HepG2 (cell line): ENCODE measurements at regions not wholly inside any gene's neighbourhood (a gene's known extent, or its start where the extent isn't known, plus 50 kb on each side); places are given as distances from the start of the nearest gene placed in this dataset.

Experiments used
- ATAC-seq: fragments of 200-7000 bp; cut with Tn5 transposase; 3 replicates; pipeline ENCODE4 v1.9.1; 2020; ENCODE audit warnings: mild to moderate bottlenecking, moderate library complexity
- BruUV-seq: library from RNA; stranded (reverse); fragments of 400-500 nt; replicated peaks from 2 replicates; lab custom pipeline; 2021; lab: Mats Ljungman, UMichigan
- CTCF ChIA-PET: fragments of 300-600 bp; formaldehyde crosslinking; extraction: SDS; loops from one replicate; lab custom pipeline; 2021; ENCODE audit warnings: low total read pairs, inconsistent platforms, low intra/inter-chr PET ratio; lab: Yijun Ruan, JAX
- POLR2A ChIA-PET: fragments of 350-600 bp; sonication (Branson Sonifier 250); formaldehyde crosslinking; loops from one replicate; lab custom pipeline; 2020; ENCODE audit warnings: antibody characterized with exemption, inconsistent platforms; lab: Yijun Ruan, JAX
- DNase-seq: peaks from one replicate; pipeline ENCODE4 v3.0.0-alpha.2; 2015; ENCODE audit warnings: low spot score
- FAIRE-seq: peaks from 3 replicates; lab custom pipeline; 2011; peaks lifted over from hg19 to GRCh38; lab: Jason Lieb, UNC
- H2AFZ ChIP-seq: one replicate; pipeline ENCODE4 v1.6.1; 2011; ENCODE audit warnings: low read length, inconsistent platforms
- H3K27ac ChIP-seq: fragments of 300-600 bp; 3 replicates; pipeline ENCODE4 v1.8.0; 2011; ENCODE audit warnings: mixed run types, mild to moderate bottlenecking, mixed read lengths, low read length, inconsistent platforms; ENCODE audit not compliant: insufficient read depth; ENCODE audit errors: extremely low read length
- H3K27me3 ChIP-seq, 2 experiments: fragments of 200-600 bp in 1 of 2; 2 replicates in 1 of 2; 3 replicates in 1 of 2; pipeline versions ENCODE4 v1.6.0 to v1.8.0; 2011; ENCODE audit warnings: low read length in 2 of 2, mild to moderate bottlenecking in 2 of 2, moderate library complexity in 2 of 2, inconsistent platforms in 1 of 2; ENCODE audit not compliant: insufficient read depth in 2 of 2, control insufficient read depth in 1 of 2
- H3K36me3 ChIP-seq, 2 experiments: fragments of 200-600 bp in 1 of 2; replicated peaks in 1 of 2; 2 replicates in 1 of 2; 3 replicates in 1 of 2; pipeline versions ENCODE4 v1.5.1 to v1.8.0; 2011; ENCODE audit warnings: low read length in 2 of 2, inconsistent platforms in 1 of 2; ENCODE audit not compliant: insufficient read depth in 2 of 2, control insufficient read depth in 1 of 2
- H3K4me1 ChIP-seq: 2 replicates; pipeline ENCODE4 v1.5.1; 2012; ENCODE audit warnings: low read length, inconsistent platforms; ENCODE audit not compliant: insufficient read depth
- H3K4me2 ChIP-seq: 2 replicates; pipeline ENCODE4 v1.6.0; 2011; ENCODE audit warnings: low read depth, low read length, inconsistent platforms
- H3K4me3 ChIP-seq, 3 experiments: fragments of 200-600 bp in 1 of 3; sonication (generic), shearing (Covaris generic) in 1 of 3; replicated peaks in 1 of 3; 2 replicates each; pipeline ENCODE4 v1.5.1; 2011 to 2016; ENCODE audit warnings: low read length in 3 of 3, inconsistent platforms in 2 of 3, low read depth in 2 of 3, mild to moderate bottlenecking in 2 of 3, control low read depth in 1 of 3, mixed read lengths in 1 of 3; ENCODE audit not compliant: insufficient read depth in 1 of 3
- H3K79me2 ChIP-seq: one replicate; pipeline ENCODE4 v1.6.1; 2011; ENCODE audit warnings: low read length, inconsistent platforms; ENCODE audit not compliant: insufficient read depth
- H3K9ac ChIP-seq: 2 replicates; pipeline ENCODE4 v1.6.0; 2011; ENCODE audit warnings: mild to moderate bottlenecking, low read depth, low read length, inconsistent platforms; ENCODE audit not compliant: insufficient read depth
- H3K9me3 ChIP-seq: 2 replicates; pipeline ENCODE4 v1.5.1; 2012; ENCODE audit warnings: mild to moderate bottlenecking, low read length
- H4K20me1 ChIP-seq: 2 replicates; pipeline ENCODE4 v1.6.0; 2011; ENCODE audit warnings: inconsistent platforms, mild to moderate bottlenecking, low read length, moderate library complexity; ENCODE audit not compliant: insufficient read depth
- MLLT10 ChIP-seq: sonication (generic); formaldehyde crosslinking; IDR thresholded peaks from 2 replicates; pipeline ENCODE4 v1.4.0; 2020; ENCODE audit warnings: missing genetic modification reagents
- THAP11 ChIP-seq: IDR thresholded peaks from 2 replicates; pipeline ENCODE4 v1.6.1; 2016; ENCODE audit warnings: missing biosample characterization, missing genetic modification reagents
- ZNF20 ChIP-seq: sonication (generic); formaldehyde crosslinking; IDR thresholded peaks from 2 replicates; pipeline ENCODE4 v1.4.0; 2020; ENCODE audit warnings: mild to moderate bottlenecking, moderate library complexity, missing genetic modification reagents
- ZNF3 ChIP-seq: IDR thresholded peaks from 2 replicates; pipeline ENCODE4 v1.7.0; 2017; ENCODE audit warnings: inconsistent platforms
- ZNF550 ChIP-seq: sonication (generic); formaldehyde crosslinking; IDR thresholded peaks from 2 replicates; pipeline ENCODE4 v1.4.0; 2020; ENCODE audit warnings: mild to moderate bottlenecking, missing genetic modification reagents, borderline replicate concordance
- ZNF569 ChIP-seq: sonication (generic); formaldehyde crosslinking; IDR thresholded peaks from 2 replicates; pipeline ENCODE4 v1.5.0; 2020; ENCODE audit warnings: mild to moderate bottlenecking, missing genetic modification reagents, moderate library complexity, borderline replicate concordance
- ZNF768 ChIP-seq: sonication (generic); formaldehyde crosslinking; IDR thresholded peaks from 2 replicates; pipeline ENCODE4 v1.4.0; 2020; ENCODE audit warnings: missing genetic modification reagents
- ZSCAN31 ChIP-seq: sonication (generic); formaldehyde crosslinking; IDR thresholded peaks from 2 replicates; pipeline ENCODE4 v1.5.0; 2020; ENCODE audit warnings: low read depth, mild to moderate bottlenecking, missing genetic modification reagents
- WGBS: methylation state at CpG from one replicate; pipeline ENCODE4 v1.1.6; 2017; ENCODE audit warnings: low lambda C conversion rate; 5-methylcytosine and 5-hydroxymethylcytosine counted together
- in situ Hi-C: cut with HindIII; loops from 2 replicates; pipeline ENCODE4 v1.10.0; 2017; ENCODE audit warnings: low pct_unique_long_range_greater_than_20kb; ENCODE audit not compliant: extremely low pct_ligation_motif_present
- intact Hi-C: fragments of 100-400 bp; cut with micrococcal nuclease; formaldehyde crosslinking; loops from one replicate; pipeline ENCODE4 v1.10.0; 2022; ENCODE audit not compliant: unreplicated experiment
- TF ChIP-seq, protein P1 (sequence below): IDR thresholded peaks from 2 replicates; pipeline ENCODE4 v1.6.1; 2016; ENCODE audit warnings: mild to moderate bottlenecking, missing biosample characterization, missing genetic modification reagents
- TF ChIP-seq, protein P2 (sequence below): sonication (generic); formaldehyde crosslinking; IDR thresholded peaks from 2 replicates; pipeline ENCODE4 v1.4.0; 2020; ENCODE audit warnings: mild to moderate bottlenecking, missing genetic modification reagents

DNA sequence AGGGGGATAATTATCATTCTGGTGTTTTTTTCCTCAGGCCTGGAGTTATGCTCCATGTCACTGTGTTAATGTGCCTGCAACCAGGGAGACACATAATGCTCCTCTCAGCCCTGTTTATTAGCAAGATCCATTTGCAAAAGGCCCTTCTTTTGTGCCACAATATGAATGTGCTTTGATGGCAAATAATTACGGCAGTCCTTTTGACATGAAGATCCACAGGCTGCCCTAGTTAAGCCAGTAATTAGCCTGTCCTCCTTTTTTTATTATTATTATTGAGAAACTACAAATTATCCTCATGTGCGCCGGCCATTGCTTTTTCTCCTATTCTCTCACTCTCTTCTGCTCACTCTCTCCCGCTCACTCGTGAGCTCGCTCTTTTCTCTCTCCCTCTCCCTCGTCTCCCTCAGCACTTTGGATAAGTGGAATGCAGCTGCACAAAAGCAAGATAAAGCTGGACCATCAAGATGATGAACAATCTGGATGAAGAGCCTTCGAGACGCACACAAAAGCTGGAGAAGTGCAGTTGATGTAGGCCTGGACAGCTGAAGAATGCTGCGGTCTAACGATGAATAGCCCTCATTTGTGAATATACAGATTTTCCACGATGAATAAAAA, 762.3 kb downstream of the BCL11A start:
- no peaks in the 10 kb centered on the region for H3K4me1 ChIP-seq
- H4K20me1 ChIP-seq, result no peaks in the 10 kb centered on the region
- no peak overlapping the region for H3K4me3 ChIP-seq
- 30% methylated on average over 12 of the region's 12 CpGs for WGBS
- POLR2A ChIA-PET, result no interaction called here
- no peak overlapping the region for H3K9ac ChIP-seq
- no peaks in the 10 kb centered on the region for H3K27me3 ChIP-seq
- no peak for ATAC-seq
- no peak for DNase-seq
- H3K79me2 ChIP-seq, result no peaks in the 10 kb centered on the region
- FAIRE-seq, result no peak
- no peaks in the 10 kb centered on the region for H3K9me3 ChIP-seq
- no peaks in the 10 kb centered on the region for H3K36me3 ChIP-seq
- H3K4me2 ChIP-seq, result no peak overlapping the region
- H3K27ac ChIP-seq, result no peak overlapping the region
- TF ChIP-seq, protein P1, sequence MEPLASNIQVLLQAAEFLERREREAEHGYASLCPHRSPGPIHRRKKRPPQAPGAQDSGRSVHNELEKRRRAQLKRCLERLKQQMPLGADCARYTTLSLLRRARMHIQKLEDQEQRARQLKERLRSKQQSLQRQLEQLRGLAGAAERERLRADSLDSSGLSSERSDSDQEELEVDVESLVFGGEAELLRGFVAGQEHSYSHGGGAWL (CRISPR knock-in tag), result no peak
- TF ChIP-seq ZNF20 (CRISPR knock-in tag), result no peak
- no peak for TF ChIP-seq MLLT10 (CRISPR knock-in tag)
- TF ChIP-seq THAP11 (CRISPR knock-in tag), result no peak
- no peak for TF ChIP-seq ZNF768
- TF ChIP-seq ZNF550, result no peak
- TF ChIP-seq, protein P2, sequence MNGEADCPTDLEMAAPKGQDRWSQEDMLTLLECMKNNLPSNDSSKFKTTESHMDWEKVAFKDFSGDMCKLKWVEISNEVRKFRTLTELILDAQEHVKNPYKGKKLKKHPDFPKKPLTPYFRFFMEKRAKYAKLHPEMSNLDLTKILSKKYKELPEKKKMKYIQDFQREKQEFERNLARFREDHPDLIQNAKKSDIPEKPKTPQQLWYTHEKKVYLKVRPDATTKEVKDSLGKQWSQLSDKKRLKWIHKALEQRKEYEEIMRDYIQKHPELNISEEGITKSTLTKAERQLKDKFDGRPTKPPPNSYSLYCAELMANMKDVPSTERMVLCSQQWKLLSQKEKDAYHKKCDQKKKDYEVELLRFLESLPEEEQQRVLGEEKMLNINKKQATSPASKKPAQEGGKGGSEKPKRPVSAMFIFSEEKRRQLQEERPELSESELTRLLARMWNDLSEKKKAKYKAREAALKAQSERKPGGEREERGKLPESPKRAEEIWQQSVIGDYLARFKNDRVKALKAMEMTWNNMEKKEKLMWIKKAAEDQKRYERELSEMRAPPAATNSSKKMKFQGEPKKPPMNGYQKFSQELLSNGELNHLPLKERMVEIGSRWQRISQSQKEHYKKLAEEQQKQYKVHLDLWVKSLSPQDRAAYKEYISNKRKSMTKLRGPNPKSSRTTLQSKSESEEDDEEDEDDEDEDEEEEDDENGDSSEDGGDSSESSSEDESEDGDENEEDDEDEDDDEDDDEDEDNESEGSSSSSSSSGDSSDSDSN (CRISPR knock-in tag), result no peak
- TF ChIP-seq ZNF569, result no peak
- TF ChIP-seq ZNF3, result no peak
- TF ChIP-seq ZSCAN31 (CRISPR knock-in tag), result no peak
- TF ChIP-seq, all 625 proteins: peak for 0
- no TSS peak for BruUV-seq
- intact Hi-C loops, result no loop called here
- CTCF ChIA-PET, result no interaction called here
- in situ Hi-C loops, result no loop called here
- H2AFZ ChIP-seq, result no peak overlapping the region
